Right atrium auricular region (tissue), 2 donors: ENCODE measurements at regions not wholly inside any gene's neighbourhood (a gene's known extent, or its start where the extent isn't known, plus 50 kb on each side); places are given as distances from the start of the nearest gene placed in this dataset.

ENCODE experiments used
- DNase-seq: peaks from one replicate; pipeline ENCODE4 v3.0.0-alpha.2; 2019; ENCODE audit warnings: low spot score
- H3K27ac ChIP-seq, 2 donors: fragments of 200-600 bp; sonication (generic); 1 replicate in 1 of 2; 2 replicates in 1 of 2; pipeline ENCODE4 v1.5.1; 2016 to 2019
- H3K27me3 ChIP-seq, 2 donors: fragments of 200-600 bp; sonication (generic); one replicate each; pipeline versions ENCODE4 v1.5.1 to v1.6.0; 2017 to 2019
- H3K36me3 ChIP-seq: fragments of 200-600 bp; sonication (generic); one replicate; pipeline ENCODE4 v1.5.1; 2016
- H3K4me1 ChIP-seq, 2 donors: fragments of 200-600 bp; sonication (generic); one replicate each; pipeline versions ENCODE4 v1.5.1 to v1.6.0; 2017 to 2019
- H3K4me3 ChIP-seq, 2 donors: fragments of 200-600 bp; sonication (generic); 1 replicate in 1 of 2; 2 replicates in 1 of 2; pipeline ENCODE4 v1.5.1; 2017 to 2019; ENCODE audit warnings: mild to moderate bottlenecking in 1 of 2, moderate library complexity in 1 of 2
- H3K9me3 ChIP-seq, 2 donors: fragments of 200-600 bp; sonication (generic); one replicate each; pipeline ENCODE4 v1.5.1; 2019
- CTCF ChIP-seq, 2 donors: fragments of 200-600 bp; sonication (generic); IDR thresholded peaks; one replicate each; pipeline ENCODE4 v1.5.1; 2019; ENCODE audit warnings: antibody characterized with exemption in 2 of 2

- Histone ChIP-seq H3K9me3 (no peaks in the 10 kb centered on the region), H3K27me3 (no peaks in the 10 kb centered on the region), H3K36me3 (no peaks in the 10 kb centered on the region), H3K4me3 (no peak overlapping the region), H3K4me1 (no peaks in the 10 kb centered on the region), H3K27ac (no peak overlapping the region)
- no peak for TF ChIP-seq CTCF (IDR thresholded peaks at IDR 0.05)
- no peak for DNase-seq
Measured at GRCh38 chr13:68076046-68076445, 845.9 kb upstream of the PCDH9 start.

GRCh38 chr13:68066879-68067513 is 836.9 kb upstream of the PCDH9 start:
- no peaks in the 10 kb centered on the region for H3K9me3 ChIP-seq
- no peak overlapping the region for H3K27ac ChIP-seq
- H3K27me3 ChIP-seq, result no peaks in the 10 kb centered on the region
- no peaks in the 10 kb centered on the region for H3K36me3 ChIP-seq
- no peak overlapping the region for H3K4me3 ChIP-seq
- no peaks in the 10 kb centered on the region for H3K4me1 ChIP-seq
- TF ChIP-seq CTCF (IDR thresholded peaks at IDR 0.05), result no peak
- DNase-seq, result no peak

- no peaks in the 10 kb centered on the region for H3K36me3 ChIP-seq
- no peak for TF ChIP-seq CTCF (IDR thresholded peaks at IDR 0.05)
- no peak overlapping the region for H3K27ac ChIP-seq
- no peaks in the 10 kb centered on the region for H3K9me3 ChIP-seq
- H3K4me1 ChIP-seq, result no peaks in the 10 kb centered on the region
- no peak overlapping the region for H3K4me3 ChIP-seq
- DNase-seq, result no peak
- H3K27me3 ChIP-seq, result no peaks in the 10 kb centered on the region
Measured at GRCh38 chr13:68064001-68064770, 834.0 kb upstream of the PCDH9 start.

GRCh38 chr13:68063181-68063580 is 833.0 kb upstream of the PCDH9 start:
- no peak overlapping the region for H3K4me3 ChIP-seq
- H3K27me3 ChIP-seq, result no peaks in the 10 kb centered on the region
- H3K36me3 ChIP-seq, result no peaks in the 10 kb centered on the region
- no peak overlapping the region for H3K27ac ChIP-seq
- H3K9me3 ChIP-seq, result no peaks in the 10 kb centered on the region
- H3K4me1 ChIP-seq, result no peaks in the 10 kb centered on the region
- no peak for TF ChIP-seq CTCF (IDR thresholded peaks at IDR 0.05)
- no peak for DNase-seq

- no peak overlapping the region for H3K4me3 ChIP-seq
- no peak overlapping the region for H3K27ac ChIP-seq
- H3K27me3 ChIP-seq, result no peaks in the 10 kb centered on the region
- DNase-seq, result no peak
- H3K9me3 ChIP-seq, result no peaks in the 10 kb centered on the region
- no peaks in the 10 kb centered on the region for H3K36me3 ChIP-seq
- no peak for TF ChIP-seq CTCF (IDR thresholded peaks at IDR 0.05)
- no peaks in the 10 kb centered on the region for H3K4me1 ChIP-seq
Measured at GRCh38 chr13:68057836-68058235, 827.7 kb upstream of the PCDH9 start.
